Hepatocyte (in vitro differentiated cells): ENCODE measurements at regions not wholly inside any gene's neighbourhood (a gene's known extent, or its start where the extent isn't known, plus 50 kb on each side); places are given as distances from the start of the nearest gene placed in this dataset.

ENCODE experiments used
- DNase-seq: peaks from one replicate; pipeline ENCODE4 v3.0.0-alpha.2; 2016; ENCODE audit warnings: low spot score
- H2AFZ ChIP-seq: fragments of 200-600 bp; sonication (generic); 2 replicates; pipeline ENCODE4 v1.6.0; 2016; ENCODE audit warnings: antibody characterized with exemption, mild to moderate bottlenecking
- H3K27ac ChIP-seq: fragments of 200-600 bp; sonication (generic); 2 replicates; pipeline ENCODE4 v1.5.1; 2016; ENCODE audit warnings: mild to moderate bottlenecking
- H3K27me3 ChIP-seq: fragments of 200-600 bp; sonication (generic); 2 replicates; pipeline ENCODE4 v1.6.1; 2016
- H3K36me3 ChIP-seq: fragments of 200-600 bp; sonication (generic); replicated peaks from 2 replicates; pipeline ENCODE4 v1.5.1; 2016; ENCODE audit warnings: low read depth; ENCODE audit not compliant: insufficient read depth
- H3K4me1 ChIP-seq: fragments of 200-600 bp; sonication (generic); 2 replicates; pipeline ENCODE4 v1.5.1; 2016; ENCODE audit warnings: mild to moderate bottlenecking, moderate library complexity; ENCODE audit not compliant: insufficient read depth
- H3K4me2 ChIP-seq: fragments of 200-600 bp; sonication (generic); 2 replicates; pipeline ENCODE4 v1.6.0; 2016
- H3K4me3 ChIP-seq: fragments of 200-600 bp; sonication (generic); 2 replicates; pipeline ENCODE4 v1.5.1; 2016; ENCODE audit warnings: mild to moderate bottlenecking
- H3K79me2 ChIP-seq: fragments of 200-600 bp; sonication (generic); 2 replicates; pipeline ENCODE4 v1.6.0; 2017; ENCODE audit warnings: mild to moderate bottlenecking
- H3K9me2 ChIP-seq: fragments of 200-600 bp; sonication (generic); replicated peaks from 2 replicates; pipeline ENCODE4 v1.6.0; 2017; ENCODE audit warnings: mild to moderate bottlenecking; ENCODE audit not compliant: insufficient read depth
- H3K9me3 ChIP-seq: fragments of 200-600 bp; sonication (generic); 2 replicates; pipeline ENCODE4 v1.5.1; 2016; ENCODE audit warnings: low read depth, mild to moderate bottlenecking
- H4K20me1 ChIP-seq: fragments of 200-600 bp; sonication (generic); 2 replicates; pipeline ENCODE4 v1.6.0; 2016; ENCODE audit warnings: mild to moderate bottlenecking; ENCODE audit not compliant: insufficient read depth, poor library complexity, severe bottlenecking
- EZH2 ChIP-seq: fragments of 200-600 bp; sonication (generic); IDR thresholded peaks from 2 replicates; pipeline ENCODE4 v1.6.1; 2016; ENCODE audit warnings: antibody characterized with exemption, mild to moderate bottlenecking, borderline replicate concordance
- EZH2phosphoT487 ChIP-seq: fragments of 200-600 bp; sonication (generic); IDR thresholded peaks from one replicate; pipeline ENCODE4 v1.6.1; 2018; ENCODE audit warnings: antibody characterized with exemption, mild to moderate bottlenecking, low read depth, moderate library complexity; ENCODE audit not compliant: unreplicated experiment, severe bottlenecking
- WGBS: methylation state at CpG from one replicate; pipeline ENCODE4 v1.1.6; 2016; ENCODE audit warnings: low lambda C conversion rate; ENCODE audit errors: missing lambda C conversion rate; 5-methylcytosine and 5-hydroxymethylcytosine counted together
- TF ChIP-seq, protein P1 (sequence below): fragments of 200-600 bp; sonication (generic); IDR thresholded peaks from 2 replicates; pipeline ENCODE4 v1.5.1; 2016; ENCODE audit warnings: antibody characterized with exemption, mild to moderate bottlenecking; ENCODE audit not compliant: poor library complexity

- Histone ChIP-seq H3K4me1 (no peaks in the 10 kb centered on the region), H3K27me3 (no peaks in the 10 kb centered on the region), H3K36me3 (no peaks in the 10 kb centered on the region), H3K27ac (no peak overlapping the region), H4K20me1 (no peaks in the 10 kb centered on the region), H2AFZ (no peak overlapping the region), H3K9me3 (peaks cover 12% of the 10 kb centered on the region), H3K9me2 (no peaks in the 10 kb centered on the region), H3K4me2 (no peak overlapping the region), H3K4me3 (no peak overlapping the region), H3K79me2 (no peaks in the 10 kb centered on the region)
- WGBS = 34% methylated on average over 11 of the region's 11 CpGs
- TF ChIP-seq EZH2phosphoT487 (no peak), EZH2 (no peak)
- TF ChIP-seq, protein P1, sequence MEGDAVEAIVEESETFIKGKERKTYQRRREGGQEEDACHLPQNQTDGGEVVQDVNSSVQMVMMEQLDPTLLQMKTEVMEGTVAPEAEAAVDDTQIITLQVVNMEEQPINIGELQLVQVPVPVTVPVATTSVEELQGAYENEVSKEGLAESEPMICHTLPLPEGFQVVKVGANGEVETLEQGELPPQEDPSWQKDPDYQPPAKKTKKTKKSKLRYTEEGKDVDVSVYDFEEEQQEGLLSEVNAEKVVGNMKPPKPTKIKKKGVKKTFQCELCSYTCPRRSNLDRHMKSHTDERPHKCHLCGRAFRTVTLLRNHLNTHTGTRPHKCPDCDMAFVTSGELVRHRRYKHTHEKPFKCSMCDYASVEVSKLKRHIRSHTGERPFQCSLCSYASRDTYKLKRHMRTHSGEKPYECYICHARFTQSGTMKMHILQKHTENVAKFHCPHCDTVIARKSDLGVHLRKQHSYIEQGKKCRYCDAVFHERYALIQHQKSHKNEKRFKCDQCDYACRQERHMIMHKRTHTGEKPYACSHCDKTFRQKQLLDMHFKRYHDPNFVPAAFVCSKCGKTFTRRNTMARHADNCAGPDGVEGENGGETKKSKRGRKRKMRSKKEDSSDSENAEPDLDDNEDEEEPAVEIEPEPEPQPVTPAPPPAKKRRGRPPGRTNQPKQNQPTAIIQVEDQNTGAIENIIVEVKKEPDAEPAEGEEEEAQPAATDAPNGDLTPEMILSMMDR = peak; percentile 87
- DNase-seq = peak; percentile 78
Observed at GRCh38 chr20:52083627-52084232, 107.8 kb downstream of the ZFP64 start.

DNA sequence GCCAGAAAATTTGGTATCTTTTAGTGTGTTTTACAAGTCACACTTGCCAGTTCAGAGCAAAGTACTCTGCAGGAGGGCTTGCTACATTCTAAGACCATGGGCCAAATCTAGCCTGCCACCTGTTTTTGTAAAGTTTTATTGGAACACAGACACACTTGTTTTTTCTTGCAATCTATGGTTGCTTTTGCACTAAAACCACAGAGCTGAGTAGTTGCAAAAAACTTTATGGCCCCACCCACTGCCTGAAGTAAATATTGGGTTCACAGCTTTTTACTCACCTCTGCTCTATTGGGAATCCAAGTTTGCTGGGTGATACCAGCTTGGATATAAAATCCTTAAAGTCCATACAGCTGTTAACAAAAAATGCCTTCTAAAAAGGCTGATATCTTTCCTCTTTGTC, 109.0 kb downstream of the ZFP64 start:
- DNase-seq = no peak
- H3K4me3 ChIP-seq = no peak overlapping the region
- H3K27me3 ChIP-seq = no peaks in the 10 kb centered on the region
- H3K27ac ChIP-seq = no peak overlapping the region
- H3K4me2 ChIP-seq = no peak overlapping the region
- TF ChIP-seq EZH2 = no peak
- TF ChIP-seq, protein P1 = no peak
- TF ChIP-seq EZH2phosphoT487 = no peak
- no peaks in the 10 kb centered on the region for H4K20me1 ChIP-seq
- H3K79me2 ChIP-seq = no peaks in the 10 kb centered on the region
- H3K4me1 ChIP-seq = no peaks in the 10 kb centered on the region
- no peak overlapping the region for H2AFZ ChIP-seq
- no peaks in the 10 kb centered on the region for H3K9me2 ChIP-seq
- no peaks in the 10 kb centered on the region for H3K36me3 ChIP-seq
- H3K9me3 ChIP-seq = peaks cover 11% of the 10 kb centered on the region

DNA sequence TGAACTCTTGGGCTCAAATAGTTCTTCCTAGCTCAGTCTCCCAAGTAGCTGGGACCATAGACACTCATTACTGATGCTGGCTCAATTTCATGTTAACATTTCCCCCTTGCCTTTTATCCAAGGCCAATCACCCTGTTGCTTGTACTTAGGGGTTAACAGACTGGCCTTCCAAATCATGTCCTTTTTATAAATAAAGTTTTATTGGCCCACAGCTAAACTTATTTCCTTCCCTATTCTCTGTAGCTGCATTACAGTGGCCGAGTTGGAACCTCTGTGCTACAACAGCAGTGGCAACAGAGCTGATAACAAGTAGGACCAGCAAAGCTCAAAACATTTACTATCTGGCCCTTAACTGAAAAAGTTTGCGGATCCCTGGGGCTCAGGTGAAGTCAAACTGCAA, 109.8 kb downstream of the ZFP64 start:
- Histone ChIP-seq H3K4me3 (no peak overlapping the region), H3K9me2 (no peaks in the 10 kb centered on the region), H3K36me3 (no peaks in the 10 kb centered on the region), H3K9me3 (peaks cover 2% of the 10 kb centered on the region), H2AFZ (no peak overlapping the region), H3K4me2 (no peak overlapping the region), H3K79me2 (no peaks in the 10 kb centered on the region), H3K27me3 (no peaks in the 10 kb centered on the region), H3K27ac (no peak overlapping the region), H3K4me1 (no peaks in the 10 kb centered on the region), H4K20me1 (no peaks in the 10 kb centered on the region)
- 83% methylated on average over 2 of the region's 2 CpGs for WGBS
- no peak for DNase-seq
- TF ChIP-seq EZH2phosphoT487 (no peak), EZH2 (no peak)
- TF ChIP-seq, protein P1 = no peak

GRCh38 chr20:52081066-52081465, 110.5 kb downstream of the ZFP64 start:
- Histone ChIP-seq H3K4me1 (no peaks in the 10 kb centered on the region), H3K4me2 (no peak overlapping the region), H3K27ac (no peak overlapping the region), H3K9me2 (no peaks in the 10 kb centered on the region), H4K20me1 (no peaks in the 10 kb centered on the region), H3K4me3 (no peak overlapping the region), H3K9me3 (no peaks in the 10 kb centered on the region), H3K36me3 (no peaks in the 10 kb centered on the region), H3K79me2 (no peaks in the 10 kb centered on the region), H3K27me3 (no peaks in the 10 kb centered on the region), H2AFZ (no peak overlapping the region)
- DNase-seq = no peak
- WGBS = 82% methylated on average over 5 of the region's 5 CpGs
- no peak for TF ChIP-seq EZH2phosphoT487
- TF ChIP-seq EZH2 = no peak
- TF ChIP-seq, protein P1 = no peak
